Glomerular visceral epithelial cell (primary cell): ENCODE measurements at regions not wholly inside any gene's neighbourhood (a gene's known extent, or its start where the extent isn't known, plus 50 kb on each side); places are given as distances from the start of the nearest gene placed in this dataset.
"Not testable (repeated sequence)": the region's sequence is repeated elsewhere in the genome, so short reads cannot be mapped to it uniquely, and the experiment has no call there.

Source experiments
- DNase-seq: peaks from one replicate; pipeline ENCODE4 v3.0.0-alpha.2; 2016; ENCODE audit errors: extremely low spot score

- no peak for DNase-seq
These were observed 100.6 kb downstream of the ADRA2C start for GRCh38 chr4:3866813-3867129.

GRCh38 chr4:3867403-3868100 is 101.4 kb downstream of the ADRA2C start:
- no peak for DNase-seq

DNA sequence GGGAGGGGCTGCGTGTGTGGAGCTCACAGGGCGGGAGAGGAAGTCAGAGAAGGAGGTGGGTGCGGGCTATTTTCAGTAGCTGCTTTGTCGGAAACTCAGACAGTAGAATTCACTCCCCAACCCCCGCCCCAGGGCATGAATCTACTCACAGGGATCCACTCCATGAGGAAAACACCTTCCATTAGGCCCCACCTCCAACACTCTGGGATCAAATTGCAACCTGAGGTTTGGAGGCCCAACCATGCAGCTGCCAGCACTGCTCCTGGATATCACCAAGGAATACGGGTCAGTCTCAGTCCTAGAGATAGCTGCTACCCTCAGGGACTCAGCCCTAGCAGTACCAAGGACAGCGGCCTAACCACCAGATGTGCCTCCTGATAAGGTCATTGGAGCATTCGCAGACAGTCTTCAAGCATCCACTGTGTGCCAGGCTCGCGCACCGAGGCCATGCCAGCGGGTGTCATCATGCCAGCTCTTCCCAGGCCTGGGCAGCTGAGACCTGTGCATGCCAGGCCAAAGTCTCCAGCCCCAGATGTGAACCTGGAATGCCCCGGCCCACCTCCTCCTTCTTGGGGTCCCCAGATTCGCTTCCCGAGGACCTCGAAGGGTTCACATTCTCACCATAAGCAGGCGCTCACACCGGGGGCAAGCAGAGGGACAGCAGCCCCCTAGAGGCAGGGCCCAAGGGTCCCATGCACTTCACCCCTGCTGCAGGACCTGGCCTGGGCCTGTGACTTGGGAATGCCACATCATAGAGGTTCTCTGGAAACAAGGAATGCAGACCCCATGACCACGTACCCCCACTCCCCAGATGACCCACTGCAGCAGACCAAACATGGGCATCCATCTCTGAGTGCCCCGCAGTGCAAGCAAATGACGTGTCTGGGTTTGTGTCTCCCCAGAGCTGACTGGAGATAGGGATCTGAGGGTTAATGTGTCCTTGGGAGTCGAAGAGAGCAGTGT is 102.3 kb downstream of the ADRA2C start:
- no peak for DNase-seq

GRCh38 chr4:3869174-3869572 is 103.0 kb downstream of the ADRA2C start:
- no peak for DNase-seq

DNA sequence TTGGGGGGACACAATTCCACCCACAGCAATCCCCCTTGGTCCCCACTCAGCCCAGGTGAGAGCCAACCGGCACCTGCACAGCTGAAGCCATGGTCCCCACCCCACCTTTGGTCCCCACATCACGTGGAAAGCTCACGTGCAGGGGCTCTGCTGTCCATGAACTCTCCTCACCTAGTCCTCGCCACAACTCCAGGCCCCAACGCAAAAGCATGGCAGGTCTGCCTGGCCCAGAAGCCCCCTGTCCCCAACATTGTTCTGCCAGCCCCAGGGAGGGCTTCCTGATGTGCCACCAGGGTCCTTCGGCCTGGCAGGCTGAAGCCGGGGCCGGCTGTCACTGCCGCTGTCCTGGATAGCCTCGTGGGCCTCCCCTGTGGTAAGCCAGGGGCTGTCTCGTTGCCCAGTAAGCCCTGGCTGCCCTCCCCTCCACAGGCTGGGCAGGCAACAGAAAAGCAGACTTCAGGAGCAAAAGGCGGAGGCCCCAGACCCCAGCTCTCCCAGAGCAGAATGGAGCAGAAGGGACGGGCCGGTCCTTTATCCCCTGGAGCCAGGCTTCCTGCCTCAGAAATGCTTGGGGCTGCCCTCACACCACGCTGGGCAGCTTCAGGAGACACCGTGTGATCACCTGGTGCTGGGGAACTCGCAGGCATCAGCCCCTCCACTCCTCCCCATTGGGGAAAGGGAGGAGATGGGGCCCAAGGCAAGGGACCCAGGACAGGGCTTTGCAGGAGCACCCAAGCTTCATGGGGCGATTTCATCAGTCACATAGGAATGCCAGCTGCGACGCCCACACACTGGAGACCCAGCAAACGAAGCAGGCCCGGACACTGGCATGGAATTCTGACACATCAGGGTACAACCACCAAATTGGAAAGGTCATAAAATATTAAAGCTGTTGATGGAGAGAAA is 103.7 kb downstream of the ADRA2C start:
- DNase-seq = no peak

DNA sequence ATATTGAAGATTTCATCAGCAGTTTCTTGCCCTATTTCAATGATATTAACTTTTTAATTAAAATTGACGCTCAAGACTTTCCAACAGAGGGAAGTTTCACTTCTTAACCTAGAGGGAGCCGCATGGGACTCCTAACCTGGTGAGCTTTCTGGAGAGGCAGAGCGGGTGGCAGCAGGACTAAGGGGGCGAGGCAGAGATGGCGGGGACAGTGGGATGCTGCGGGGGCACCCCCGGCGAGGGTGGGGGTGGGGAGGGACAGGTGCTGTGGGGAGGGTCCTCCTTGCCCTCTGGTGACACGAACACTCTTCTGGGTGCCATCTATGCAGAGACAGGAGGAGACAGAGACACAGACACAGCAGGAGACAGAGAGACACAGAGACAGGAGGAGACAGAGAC is 104.4 kb downstream of the ADRA2C start:
- no peak for DNase-seq

DNA sequence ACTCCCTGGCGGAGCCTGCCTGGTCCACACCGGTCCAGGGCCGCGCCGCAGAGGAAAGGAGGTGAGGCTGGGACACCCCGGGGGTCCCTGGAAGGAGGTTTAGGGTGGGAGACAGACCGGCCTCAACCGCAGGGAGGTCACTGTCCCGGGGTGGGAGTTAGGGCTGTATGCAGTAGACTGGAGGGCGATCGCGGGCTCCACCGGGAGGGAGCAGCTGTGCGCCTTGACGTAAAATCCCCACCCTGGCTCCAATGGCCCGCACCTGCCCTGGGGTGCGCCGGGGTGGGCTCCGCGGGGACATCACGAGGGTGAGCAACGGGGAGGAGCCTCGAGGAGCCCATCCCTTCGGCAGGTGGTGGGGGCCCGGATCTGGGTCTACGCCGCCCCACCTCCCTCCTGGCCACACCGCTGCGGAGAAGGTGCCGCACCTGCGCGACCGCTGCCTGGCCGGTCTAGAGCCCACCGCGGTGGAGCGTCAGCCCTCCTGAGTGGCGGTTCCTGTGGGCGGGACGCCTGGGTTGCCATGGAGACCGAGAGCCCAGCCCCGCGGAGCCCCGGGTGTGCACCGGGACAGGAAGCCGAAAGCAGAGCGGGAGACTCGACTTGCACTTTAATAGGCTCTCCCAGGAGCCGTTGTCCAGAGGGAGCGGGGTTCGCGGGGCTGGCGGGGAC is 105.1 kb downstream of the ADRA2C start:
- no peak for DNase-seq

DNA sequence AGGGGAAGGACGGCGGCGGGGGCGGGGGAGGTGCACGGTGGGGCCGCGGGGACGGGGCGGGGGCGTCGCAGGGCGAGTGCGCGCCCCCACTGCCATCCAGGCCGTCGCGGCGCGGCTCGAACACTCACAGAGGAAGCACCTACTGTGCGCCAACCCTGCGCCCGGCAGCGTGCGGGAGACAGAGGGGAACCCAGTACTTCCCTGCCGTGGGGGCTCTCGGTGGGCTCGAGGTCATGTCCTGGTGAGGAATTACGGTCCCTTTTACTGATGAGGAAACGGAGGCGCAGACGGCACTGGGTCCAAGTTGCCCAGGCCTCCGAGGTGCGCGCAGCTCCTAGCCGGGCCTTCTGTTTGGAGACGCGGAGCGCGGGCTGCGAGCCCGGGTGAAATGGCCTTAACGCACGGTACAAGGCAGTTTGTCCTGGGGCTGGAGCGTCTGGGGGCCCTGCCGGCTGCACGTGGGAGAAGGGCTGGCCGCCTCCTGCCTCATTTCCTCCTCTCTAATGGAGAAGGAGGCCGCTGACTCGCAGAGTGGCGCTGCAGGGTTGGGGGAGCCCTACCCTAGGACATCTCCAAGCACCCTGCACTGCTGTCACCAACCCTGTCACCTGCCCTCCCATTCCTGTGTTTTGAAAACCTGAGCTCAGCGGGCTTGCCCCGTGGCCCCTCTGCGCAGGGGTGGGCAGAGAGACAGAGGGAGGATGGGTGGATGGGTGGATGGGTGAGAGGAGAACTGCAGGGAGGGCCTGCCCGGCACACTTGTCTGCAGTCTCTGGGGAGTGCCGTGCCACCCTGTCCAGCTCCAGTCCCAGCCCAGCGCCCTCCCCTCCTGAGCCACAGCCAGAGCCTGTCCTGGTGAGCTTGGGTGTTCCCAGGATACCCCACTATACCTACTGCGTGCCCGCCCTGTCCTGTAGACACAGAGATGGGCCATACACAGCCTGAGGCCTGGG is 106.0 kb downstream of the ADRA2C start:
- DNase-seq = no peak

GRCh38 chr4:3872834-3873313 is 106.7 kb downstream of the ADRA2C start:
- no peak for DNase-seq

DNA sequence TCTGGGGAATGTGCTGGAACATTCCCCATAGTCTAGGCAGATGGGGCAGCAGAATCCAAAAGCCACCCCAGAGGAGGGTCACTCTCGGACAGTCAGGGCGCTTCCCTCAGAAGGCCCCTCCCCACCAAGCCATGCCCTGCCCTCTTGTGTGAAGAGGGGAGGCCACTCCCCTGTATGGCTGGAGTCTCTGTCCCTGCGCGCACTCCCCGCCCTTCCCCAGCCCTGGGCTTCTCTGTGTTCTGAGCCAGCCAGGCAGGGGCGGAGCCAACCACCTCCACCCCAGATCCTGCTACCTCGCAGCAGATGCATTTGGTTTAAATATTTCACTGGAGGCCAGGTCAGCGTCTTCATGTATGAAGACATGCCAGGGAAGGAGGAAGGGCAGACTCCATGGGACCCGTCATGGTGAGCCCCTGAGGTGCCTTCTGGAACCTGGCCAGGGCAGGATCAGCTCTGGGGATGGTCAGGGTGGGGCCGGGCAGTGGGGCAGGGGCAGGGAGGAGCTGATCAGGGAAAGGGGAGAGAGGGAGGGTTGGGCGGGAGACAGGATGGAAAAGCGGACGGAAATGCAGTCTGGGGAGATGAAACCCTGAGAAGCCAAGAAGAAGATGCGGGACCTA is 107.3 kb downstream of the ADRA2C start:
- no peak for DNase-seq

GRCh38 chr4:3874028-3874415 is 107.8 kb downstream of the ADRA2C start:
- no peak for DNase-seq

GRCh38 chr4:3874525-3875110 is 108.4 kb downstream of the ADRA2C start:
- no peak for DNase-seq

DNA sequence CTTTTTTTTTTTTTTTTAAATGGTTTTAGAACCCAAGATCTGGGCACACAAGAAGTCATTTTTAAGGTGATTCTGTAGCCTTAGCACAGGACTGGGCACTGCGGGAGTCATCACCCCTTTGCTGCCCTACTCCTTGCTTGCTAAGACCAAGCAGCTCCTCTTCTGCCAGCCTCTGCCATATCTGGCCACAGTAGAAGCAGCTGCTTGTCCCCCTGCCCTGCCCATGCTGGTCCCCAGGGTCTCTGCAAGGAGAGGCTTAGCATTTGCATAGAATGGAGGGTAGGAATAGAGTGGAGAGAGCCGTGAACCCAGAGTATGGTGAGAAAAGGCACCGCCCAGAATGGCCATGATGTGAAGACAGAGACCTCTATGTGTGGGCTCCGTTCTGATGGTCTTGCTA is 109.3 kb downstream of the ADRA2C start:
- DNase-seq = no peak

DNA sequence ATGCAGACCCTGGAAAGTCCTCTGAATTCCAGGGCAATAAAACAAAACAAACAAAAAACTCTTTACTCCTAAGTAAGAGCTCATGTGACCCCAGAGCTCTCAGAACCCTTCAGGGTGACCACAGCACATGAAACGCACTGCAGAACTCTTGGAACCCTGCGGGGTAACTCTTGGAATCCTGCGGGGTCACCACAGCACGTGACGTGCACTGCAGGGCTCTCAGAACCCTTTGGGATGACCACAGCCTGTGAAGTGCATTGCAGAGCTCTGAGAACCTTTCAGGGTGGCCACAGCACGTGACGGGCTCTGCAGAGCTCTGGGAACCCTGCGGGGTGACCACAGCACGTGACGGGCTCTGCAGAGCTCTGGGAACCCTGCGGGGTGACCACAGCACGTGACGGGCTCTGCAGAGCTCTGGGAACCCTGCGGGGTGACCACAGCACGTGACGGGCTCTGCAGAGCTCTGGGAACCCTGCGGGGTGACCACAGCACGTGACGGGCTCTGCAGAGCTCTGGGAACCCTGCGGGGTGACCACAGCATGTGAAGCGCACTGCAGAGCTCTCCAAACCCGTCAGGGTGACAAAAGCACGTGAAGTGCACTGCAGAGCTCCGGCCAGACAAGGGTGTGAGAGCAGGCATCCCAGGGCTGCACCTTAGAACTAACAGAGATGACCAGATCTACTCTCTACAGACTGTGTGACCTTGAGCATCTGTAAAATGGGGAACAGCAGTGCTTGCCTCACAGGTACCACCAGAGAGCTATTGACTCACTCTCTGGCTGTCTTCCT is 110.1 kb downstream of the ADRA2C start:
- not testable (repeated sequence) for DNase-seq

DNA sequence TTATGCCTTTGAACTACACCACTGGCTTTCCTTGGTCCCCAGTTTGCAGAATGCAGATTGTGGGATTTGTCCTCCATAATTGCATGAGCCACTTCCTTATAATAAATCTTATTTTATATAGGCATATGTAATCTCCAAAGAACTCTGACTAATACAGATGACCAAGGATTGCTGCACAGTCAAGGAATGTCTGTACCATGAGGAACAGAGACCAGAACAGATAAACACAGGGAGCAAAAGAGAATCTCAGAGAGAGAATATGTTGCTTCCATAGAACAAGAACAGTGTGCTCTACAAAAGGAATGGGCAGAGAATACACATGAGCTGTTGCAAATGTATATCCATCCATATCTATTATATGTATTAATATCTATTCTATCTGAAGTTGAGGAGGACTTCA is 111.1 kb downstream of the ADRA2C start:
- DNase-seq = no peak

DNA sequence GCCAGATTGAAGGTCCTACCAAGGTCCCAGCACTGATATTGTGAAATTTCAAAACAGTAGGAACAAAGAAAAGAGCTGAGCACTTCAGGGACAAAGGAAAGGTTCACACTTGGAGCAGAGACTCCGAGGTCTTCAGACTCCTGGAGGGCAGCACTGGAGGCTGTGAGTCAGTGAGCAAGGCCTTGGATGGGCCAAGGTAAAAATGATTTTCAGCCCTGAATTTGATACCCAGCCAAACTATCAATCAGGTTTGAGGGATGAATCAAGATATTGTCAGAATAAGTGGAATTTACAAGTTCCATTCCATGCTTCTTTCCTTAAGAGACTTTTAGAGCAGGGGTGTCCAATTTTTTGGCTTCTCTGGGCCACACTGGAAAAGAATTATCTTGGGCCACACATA is 111.7 kb downstream of the ADRA2C start:
- DNase-seq = no peak

DNA sequence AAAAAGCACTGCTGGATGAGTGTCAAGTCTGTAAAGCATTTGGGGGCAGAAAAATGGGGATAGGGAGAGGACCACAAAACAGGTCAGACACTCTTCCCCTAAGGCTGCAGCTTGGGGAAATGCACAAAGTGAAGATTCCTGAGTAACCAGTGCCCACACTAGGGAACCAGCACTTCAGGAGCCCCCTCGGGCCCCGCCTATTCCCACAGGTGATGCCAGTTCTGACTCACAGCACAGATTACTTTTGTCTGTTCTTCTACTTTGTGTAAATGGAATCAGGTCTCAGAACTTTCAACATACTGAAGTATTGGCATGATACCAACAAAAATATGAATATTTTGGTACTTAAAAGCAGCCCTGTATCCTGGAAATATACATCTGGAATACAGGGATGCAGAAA is 112.5 kb downstream of the ADRA2C start:
- no peak for DNase-seq

DNA sequence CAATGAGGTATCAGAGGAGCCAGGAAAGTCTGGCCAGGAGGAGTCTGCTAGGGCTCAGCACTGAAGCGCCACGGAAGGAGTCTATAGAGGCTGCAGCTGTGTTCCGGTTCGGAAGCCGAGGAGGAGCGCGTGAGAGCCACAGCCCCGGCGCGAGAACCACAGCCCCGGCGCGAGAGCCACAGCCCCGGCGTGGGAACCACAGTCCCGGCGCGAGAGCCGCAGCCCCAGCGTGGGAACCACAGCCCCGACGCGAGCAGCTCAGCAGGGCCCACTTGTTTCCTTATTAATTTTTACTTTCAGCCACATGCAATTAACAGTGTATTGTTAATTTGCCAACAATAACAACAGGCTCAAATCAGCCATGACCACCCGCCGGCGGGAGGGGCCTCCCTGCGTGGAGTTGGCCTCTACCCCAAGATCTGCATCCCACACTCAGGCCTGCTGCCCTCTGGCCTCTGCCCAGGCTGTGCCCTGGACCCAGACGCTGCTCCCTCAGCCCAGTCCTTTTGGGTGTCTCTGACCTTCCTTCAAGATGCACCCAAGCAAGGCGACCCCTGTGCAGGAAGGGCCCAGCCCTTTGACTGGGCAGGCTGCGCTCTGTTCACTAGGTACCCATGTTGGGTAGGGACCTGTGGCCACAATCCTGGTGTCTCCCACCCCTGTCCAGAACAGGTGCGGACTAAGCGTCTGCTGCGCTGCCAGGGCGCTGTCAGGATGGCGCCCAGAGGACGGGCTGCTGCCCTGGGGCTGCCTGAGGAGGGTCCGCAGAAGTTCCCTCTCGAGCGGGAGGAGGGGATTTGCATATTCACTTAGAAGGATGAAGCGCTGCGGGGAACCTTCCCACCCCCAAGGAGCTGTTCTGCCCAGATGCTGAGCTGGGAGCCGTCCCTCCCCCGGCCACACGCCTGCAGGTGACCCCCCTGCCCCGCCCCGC is 113.8 kb downstream of the ADRA2C start:
- DNase-seq = no peak
